ENCODE measurements at regions not wholly inside any gene's neighbourhood (a gene's known extent, or its start where the extent isn't known, plus 50 kb on each side); places are given as distances from the start of the nearest gene placed in this dataset.

GRCh38 chr1:75984781-75985180 lies 52.6 kb upstream of the ASB17 start:
- peaks cover 9% of the 10 kb centered on the region for H3K27me3 ChIP-seq
- H3K4me1 ChIP-seq, result no peaks in the 10 kb centered on the region
- intact Hi-C loops (cut with DNase I), result no loop called here
- no peak overlapping the region for H3K27ac ChIP-seq
- ATAC-seq (no peak), DNase-seq (no peak)
- no peak for TF ChIP-seq CTCF (IDR thresholded peaks at IDR 0.05)
- H3K4me3 ChIP-seq, result no peak overlapping the region
- no peaks in the 10 kb centered on the region for H3K36me3 ChIP-seq
- H3K9me3 ChIP-seq, result no peaks in the 10 kb centered on the region

GRCh38 chr1:75985827-75986226 lies 53.6 kb upstream of the ASB17 start:
- intact Hi-C loops (cut with DNase I), result no loop called here
- no peak for TF ChIP-seq CTCF (IDR thresholded peaks at IDR 0.05)
- Histone ChIP-seq H3K27ac (no peak overlapping the region), H3K4me1 (no peaks in the 10 kb centered on the region), H3K27me3 (peaks cover 13% of the 10 kb centered on the region), H3K36me3 (no peaks in the 10 kb centered on the region), H3K4me3 (no peak overlapping the region), H3K9me3 (no peaks in the 10 kb centered on the region)
- DNase-seq, result no peak
- no peak for ATAC-seq

GRCh38 chr1:75986478-75986877 lies 54.3 kb upstream of the ASB17 start:
- no peak for TF ChIP-seq CTCF (IDR thresholded peaks at IDR 0.05)

GRCh38 chr1:75989121-75989520 lies 56.9 kb upstream of the ASB17 start:
- Histone ChIP-seq H3K36me3 (no peaks in the 10 kb centered on the region), H3K27me3 (peaks cover 13% of the 10 kb centered on the region), H3K4me3 (no peak overlapping the region), H3K27ac (no peak overlapping the region), H3K9me3 (no peaks in the 10 kb centered on the region), H3K4me1 (no peaks in the 10 kb centered on the region)
- no peak for DNase-seq
- no peak for TF ChIP-seq CTCF (IDR thresholded peaks at IDR 0.05)
- intact Hi-C loops (cut with DNase I), result no loop called here
- no peak for ATAC-seq

More at GRCh38 chr1:75986478-75986877, 54.3 kb upstream of the ASB17 start:
- no peaks in the 10 kb centered on the region for H3K9me3 ChIP-seq
- no peak for ATAC-seq
- H3K4me1 ChIP-seq, result no peaks in the 10 kb centered on the region
- intact Hi-C loops (cut with DNase I), result no loop called here
- DNase-seq, result no peak
- H3K4me3 ChIP-seq, result no peak overlapping the region
- H3K27me3 ChIP-seq, result peaks cover 13% of the 10 kb centered on the region
- H3K36me3 ChIP-seq, result no peaks in the 10 kb centered on the region
- H3K27ac ChIP-seq, result no peak overlapping the region

- ATAC-seq (no peak), DNase-seq (no peak)
- intact Hi-C loops (cut with DNase I), result no loop called here
- H3K27me3 ChIP-seq, result peaks cover 13% of the 10 kb centered on the region
- no peaks in the 10 kb centered on the region for H3K36me3 ChIP-seq
- no peak for TF ChIP-seq CTCF (IDR thresholded peaks at IDR 0.05)
- H3K4me1 ChIP-seq, result no peaks in the 10 kb centered on the region
- H3K9me3 ChIP-seq, result no peaks in the 10 kb centered on the region
- no peak overlapping the region for H3K27ac ChIP-seq
- no peak overlapping the region for H3K4me3 ChIP-seq
These were observed 58.5 kb upstream of the ASB17 start for GRCh38 chr1:75990686-75991085.

GRCh38 chr1:75991497-75992114 lies 59.4 kb upstream of the ASB17 start:
- Histone ChIP-seq H3K27ac (no peak overlapping the region), H3K9me3 (no peaks in the 10 kb centered on the region), H3K27me3 (peaks cover 13% of the 10 kb centered on the region), H3K4me3 (no peak overlapping the region), H3K36me3 (no peaks in the 10 kb centered on the region), H3K4me1 (no peaks in the 10 kb centered on the region)
- TF ChIP-seq CTCF (IDR thresholded peaks at IDR 0.05), result peak; percentile 80
- intact Hi-C loops (cut with DNase I), result no loop called here
- peak; percentile 95 for ATAC-seq
- peak; percentile 90 for DNase-seq
